ENCODE measurements at regions not wholly inside any gene's neighbourhood (a gene's known extent, or its start where the extent isn't known, plus 50 kb on each side); places are given as distances from the start of the nearest gene placed in this dataset.

- TF ChIP-seq ZNF671 (CRISPR knock-in tag; IDR thresholded peaks at IDR 0.05) (no peak), SMAD4 (CRISPR knock-in tag; IDR thresholded peaks at IDR 0.05) (no peak), MYBL2 (CRISPR knock-in tag; IDR thresholded peaks at IDR 0.05) (no peak), NFE2L1 (CRISPR knock-in tag; IDR thresholded peaks at IDR 0.05) (no peak)
Measured at GRCh38 chr4:183380901-183381300, 58.7 kb upstream of the CLDN24 start (continued).

- H3K4me3 Mint-ChIP-seq, result no peak overlapping the region
- peaks cover 41% of the 10 kb centered on the region for H3K9me3 Mint-ChIP-seq
- ATAC-seq, result no peak
- peaks cover 20% of the 10 kb centered on the region for H3K36me3 Mint-ChIP-seq
- ChIA-PET CTCF (no interaction called here), POLR2A (no interaction called here)
- H3K27me3 Mint-ChIP-seq (ENCODE audit: low read depth), result no peaks in the 10 kb centered on the region
- no peak overlapping the region for H3K27ac Mint-ChIP-seq
- no peak for DNase-seq (ENCODE audit: low spot score)
- H3K4me1 Mint-ChIP-seq, result no peaks in the 10 kb centered on the region
- TF ChIP-seq ZNF121 (CRISPR knock-in tag; IDR thresholded peaks at IDR 0.05), result no peak
- no peak for TF ChIP-seq TEAD1 (CRISPR knock-in tag; IDR thresholded peaks at IDR 0.05)
- no peak for TF ChIP-seq IRF2 (CRISPR knock-in tag; IDR thresholded peaks at IDR 0.05; ENCODE audit: borderline replicate concordance, low read depth)
- TF ChIP-seq, protein P1, sequence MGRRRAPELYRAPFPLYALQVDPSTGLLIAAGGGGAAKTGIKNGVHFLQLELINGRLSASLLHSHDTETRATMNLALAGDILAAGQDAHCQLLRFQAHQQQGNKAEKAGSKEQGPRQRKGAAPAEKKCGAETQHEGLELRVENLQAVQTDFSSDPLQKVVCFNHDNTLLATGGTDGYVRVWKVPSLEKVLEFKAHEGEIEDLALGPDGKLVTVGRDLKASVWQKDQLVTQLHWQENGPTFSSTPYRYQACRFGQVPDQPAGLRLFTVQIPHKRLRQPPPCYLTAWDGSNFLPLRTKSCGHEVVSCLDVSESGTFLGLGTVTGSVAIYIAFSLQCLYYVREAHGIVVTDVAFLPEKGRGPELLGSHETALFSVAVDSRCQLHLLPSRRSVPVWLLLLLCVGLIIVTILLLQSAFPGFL (CRISPR knock-in tag; IDR thresholded peaks at IDR 0.05; ENCODE audit: borderline replicate concordance), result no peak
Measured at GRCh38 chr4:183383606-183384005, 60.8 kb upstream of the CDKN2AIP start.

- peaks cover 13% of the 10 kb centered on the region for H3K36me3 Mint-ChIP-seq
- no peak for DNase-seq (ENCODE audit: low spot score)
- ChIA-PET POLR2A (no interaction called here), CTCF (no interaction called here)
- TF ChIP-seq TCF7 (CRISPR knock-in tag; IDR thresholded peaks at IDR 0.05; ENCODE audit: low read depth) (no peak), ATF1 (CRISPR knock-in tag; IDR thresholded peaks at IDR 0.05) (no peak), NR2C2 (CRISPR knock-in tag; IDR thresholded peaks at IDR 0.05) (no peak), GRHL2 (CRISPR knock-in tag; IDR thresholded peaks at IDR 0.05; ENCODE audit: insufficient replicate concordance, severe bottlenecking) (no peak), FOXP1 (CRISPR knock-in tag; IDR thresholded peaks at IDR 0.05; ENCODE audit: borderline replicate concordance) (no peak), PRRX2 (CRISPR knock-in tag; IDR thresholded peaks at IDR 0.05) (no peak), ESRRA (CRISPR knock-in tag; IDR thresholded peaks at IDR 0.05; ENCODE audit: borderline replicate concordance) (no peak), GABPB1 (CRISPR knock-in tag; IDR thresholded peaks at IDR 0.05) (no peak), CREB1 (CRISPR knock-in tag; IDR thresholded peaks at IDR 0.05) (no peak)
- TF ChIP-seq, protein P2, sequence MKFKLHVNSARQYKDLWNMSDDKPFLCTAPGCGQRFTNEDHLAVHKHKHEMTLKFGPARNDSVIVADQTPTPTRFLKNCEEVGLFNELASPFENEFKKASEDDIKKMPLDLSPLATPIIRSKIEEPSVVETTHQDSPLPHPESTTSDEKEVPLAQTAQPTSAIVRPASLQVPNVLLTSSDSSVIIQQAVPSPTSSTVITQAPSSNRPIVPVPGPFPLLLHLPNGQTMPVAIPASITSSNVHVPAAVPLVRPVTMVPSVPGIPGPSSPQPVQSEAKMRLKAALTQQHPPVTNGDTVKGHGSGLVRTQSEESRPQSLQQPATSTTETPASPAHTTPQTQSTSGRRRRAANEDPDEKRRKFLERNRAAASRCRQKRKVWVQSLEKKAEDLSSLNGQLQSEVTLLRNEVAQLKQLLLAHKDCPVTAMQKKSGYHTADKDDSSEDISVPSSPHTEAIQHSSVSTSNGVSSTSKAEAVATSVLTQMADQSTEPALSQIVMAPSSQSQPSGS (CRISPR knock-in tag; IDR thresholded peaks at IDR 0.05; ENCODE audit: borderline replicate concordance, low read depth), result no peak
- no peaks in the 10 kb centered on the region for H3K27me3 Mint-ChIP-seq (ENCODE audit: low read depth)
- peaks cover 34% of the 10 kb centered on the region for H3K9me3 Mint-ChIP-seq
- no peaks in the 10 kb centered on the region for H3K4me1 Mint-ChIP-seq
- H3K27ac Mint-ChIP-seq, result no peak overlapping the region
- H3K4me3 Mint-ChIP-seq, result no peak overlapping the region
- ATAC-seq, result no peak
Measured at GRCh38 chr4:183384516-183384915, 59.9 kb upstream of the CDKN2AIP start.

DNA sequence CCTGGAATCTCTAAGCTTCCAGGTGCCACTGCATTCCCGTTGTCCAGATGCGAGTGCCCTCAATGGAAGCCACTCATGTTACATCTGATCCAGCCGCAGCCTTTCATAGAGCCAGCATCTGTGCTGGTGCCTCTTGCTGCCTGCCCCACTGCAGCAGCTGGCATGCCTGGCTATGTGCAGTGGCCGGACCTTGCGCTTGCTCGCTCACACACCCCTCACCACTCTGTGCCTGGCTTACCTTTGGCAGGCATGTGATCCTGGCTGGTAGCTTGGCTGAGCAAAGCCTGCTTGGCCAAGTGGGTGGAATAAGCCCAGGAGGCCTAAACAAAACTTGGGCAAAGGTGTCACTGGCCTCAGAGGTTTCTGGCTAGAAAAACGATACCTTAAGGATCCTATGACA is 59.5 kb upstream of the CDKN2AIP start:
- Mint-ChIP-seq H3K27me3 (ENCODE audit: low read depth) (no peaks in the 10 kb centered on the region), H3K4me1 (no peaks in the 10 kb centered on the region), H3K9me3 (peaks cover 29% of the 10 kb centered on the region), H3K36me3 (peaks cover 10% of the 10 kb centered on the region), H3K4me3 (no peak overlapping the region), H3K27ac (no peak overlapping the region)
- CTCF ChIA-PET, result no interaction called here
- DNase-seq (ENCODE audit: low spot score), result no peak
- POLR2A ChIA-PET, result no interaction called here
- ATAC-seq, result no peak
- TF ChIP-seq PRRX2 (CRISPR knock-in tag; IDR thresholded peaks at IDR 0.05) (no peak), ZNF416 (CRISPR knock-in tag; IDR thresholded peaks at IDR 0.05) (no peak)

All from WTC11 (cell line).